IMR-90 (cell line): ENCODE measurements at regions not wholly inside any gene's neighbourhood (a gene's known extent, or its start where the extent isn't known, plus 50 kb on each side); places are given as distances from the start of the nearest gene placed in this dataset.
"Not testable (repeated sequence)": the region's sequence is repeated elsewhere in the genome, so short reads cannot be mapped to it uniquely, and the experiment has no call there.

Experiments
- ATAC-seq: fragments of 200-7000 bp; cut with Tn5 transposase; 2 replicates; pipeline ENCODE4 v1.9.1; 2020; ENCODE audit warnings: low read depth, mild to moderate bottlenecking, moderate library complexity
- BruUV-seq: library from RNA; stranded (reverse); fragments of 400-500 nt; replicated peaks from 2 replicates; lab custom pipeline; 2021; lab: Mats Ljungman, UMichigan
- CTCF ChIA-PET: fragments of 300-600 bp; formaldehyde crosslinking; extraction: SDS; loops from one replicate; lab custom pipeline; 2021; ENCODE audit warnings: antibody characterized with exemption; lab: Yijun Ruan, JAX
- POLR2A ChIA-PET: fragments of 300-600 bp; sonication (Branson Sonifier 250); formaldehyde crosslinking; loops from one replicate; lab custom pipeline; 2022; ENCODE audit warnings: antibody characterized with exemption; ENCODE audit not compliant: unreplicated experiment; lab: Charles Lee
- DNase-seq: peaks from one replicate; pipeline ENCODE4 v3.0.0; 2013
- H2AFZ ChIP-seq: replicated peaks from 2 replicates; pipeline ENCODE3; 2013; ENCODE audit warnings: low read length, mild to moderate bottlenecking; ENCODE audit not compliant: poor library complexity
- H2AK5ac ChIP-seq: 2 replicates; pipeline ENCODE4 v1.6.1; 2013; ENCODE audit warnings: low read depth, low read length, inconsistent platforms
- H2AK9ac ChIP-seq: replicated peaks from 2 replicates; pipeline ENCODE3; 2013; ENCODE audit warnings: mild to moderate bottlenecking, low read depth, low read length, moderate library complexity; ENCODE audit not compliant: poor library complexity
- H2BK120ac ChIP-seq: 2 replicates; pipeline ENCODE4 v1.6.1; 2013; ENCODE audit warnings: low read depth, low read length, inconsistent platforms
- H2BK15ac ChIP-seq: 3 replicates; pipeline ENCODE4 v1.6.1; 2013; ENCODE audit warnings: low read depth, low read length, inconsistent platforms
- H2BK20ac ChIP-seq: 2 replicates; pipeline ENCODE4 v1.6.1; 2013; ENCODE audit warnings: low read depth, mild to moderate bottlenecking, inconsistent platforms, low read length, moderate library complexity
- H2BK5ac ChIP-seq: 2 replicates; pipeline ENCODE4 v1.6.1; 2013; ENCODE audit warnings: mild to moderate bottlenecking, low read depth, low read length, inconsistent platforms; ENCODE audit not compliant: poor library complexity, severe bottlenecking
- H3K14ac ChIP-seq: replicated peaks from 2 replicates; pipeline ENCODE4 v1.6.1; 2013; ENCODE audit warnings: low read depth, low read length, inconsistent platforms
- H3K18ac ChIP-seq: 2 replicates; pipeline ENCODE4 v1.6.1; 2013; ENCODE audit warnings: low read depth, low read length, control low read depth
- H3K23ac ChIP-seq: 2 replicates; pipeline ENCODE4 v1.6.1; 2013; ENCODE audit warnings: low read depth, low read length, inconsistent platforms
- H3K27ac ChIP-seq: 2 replicates; pipeline ENCODE4 v1.5.1; 2013; ENCODE audit warnings: mild to moderate bottlenecking, control low read depth, low read length; ENCODE audit not compliant: insufficient read depth
- H3K27me3 ChIP-seq: 2 replicates; pipeline ENCODE4 v1.6.1; 2013; ENCODE audit warnings: low read length; ENCODE audit not compliant: control insufficient read depth, insufficient read depth
- H3K36me3 ChIP-seq: 2 replicates; pipeline ENCODE4 v1.6.1; 2013; ENCODE audit warnings: low read length, mixed read lengths; ENCODE audit not compliant: control insufficient read depth, insufficient read depth
- H3K4ac ChIP-seq: 2 replicates; pipeline ENCODE4 v1.6.1; 2013; ENCODE audit warnings: low read depth, low read length, inconsistent platforms
- H3K4me1 ChIP-seq: 2 replicates; pipeline ENCODE4 v1.6.1; 2013; ENCODE audit warnings: low read length, mixed read lengths; ENCODE audit not compliant: control insufficient read depth, insufficient read depth
- H3K4me2 ChIP-seq: 2 replicates; pipeline ENCODE4 v1.6.1; 2013; ENCODE audit warnings: low read depth, mild to moderate bottlenecking, control low read depth, low read length, moderate library complexity
- H3K4me3 ChIP-seq: 2 replicates; pipeline ENCODE4 v1.5.1; 2013; ENCODE audit warnings: low read depth, mild to moderate bottlenecking, control low read depth, low read length, moderate library complexity; ENCODE audit not compliant: insufficient read depth
- H3K56ac ChIP-seq: 2 replicates; pipeline ENCODE4 v1.6.1; 2013; ENCODE audit warnings: low read length, inconsistent platforms; ENCODE audit not compliant: insufficient read depth; ENCODE audit errors: extremely low read depth
- H3K79me1 ChIP-seq, 2 experiments: 2 replicates each; pipeline ENCODE4 v1.6.1; 2013; ENCODE audit warnings: low read length in 2 of 2, inconsistent platforms in 1 of 2, low read depth in 1 of 2
- H3K9ac ChIP-seq: 2 replicates; pipeline ENCODE4 v1.6.1; 2013; ENCODE audit warnings: low read depth, low read length, control low read depth
- H3K9me1 ChIP-seq: 2 replicates; pipeline ENCODE4 v1.6.1; 2013; ENCODE audit warnings: low read length, inconsistent platforms; ENCODE audit not compliant: insufficient read depth
- H3K9me3 ChIP-seq: 2 replicates; pipeline ENCODE4 v1.6.1; 2013; ENCODE audit warnings: low read length; ENCODE audit not compliant: control insufficient read depth, insufficient read depth
- H4K20me1 ChIP-seq: 2 replicates; pipeline ENCODE4 v1.6.1; 2013; ENCODE audit warnings: low read length, inconsistent platforms; ENCODE audit not compliant: insufficient read depth
- H4K5ac ChIP-seq: 2 replicates; pipeline ENCODE4 v1.6.1; 2013; ENCODE audit warnings: mild to moderate bottlenecking, low read depth, low read length, control low read depth
- H4K8ac ChIP-seq, 2 experiments: 2 replicates each; pipeline ENCODE4 v1.6.1; 2013; ENCODE audit warnings: low read depth in 2 of 2, low read length in 2 of 2, control low read depth in 1 of 2, inconsistent platforms in 1 of 2
- H4K91ac ChIP-seq: 2 replicates; pipeline ENCODE4 v1.6.1; 2013; ENCODE audit warnings: low read depth, low read length, inconsistent platforms; ENCODE audit not compliant: insufficient read depth
- CHD1 ChIP-seq: IDR thresholded peaks from 2 replicates; pipeline ENCODE4 v1.6.1; 2012; ENCODE audit warnings: low read depth, low read length, improper control_type of control experiment
- POLR2A ChIP-seq: IDR thresholded peaks from 2 replicates; pipeline ENCODE4 v1.6.1; 2012; ENCODE audit warnings: mild to moderate bottlenecking, low read depth, low read length
- WGBS, 2 experiments: methylation state at CpG; one replicate each; pipeline versions ENCODE4 v1.1.5 to v1.1.7; 2013; ENCODE audit warnings: missing lambda C conversion rate in 2 of 2; ENCODE audit not compliant: insufficient read length in 1 of 2; ENCODE audit errors: extremely low coverage in 2 of 2; 5-methylcytosine and 5-hydroxymethylcytosine counted together
- dilution Hi-C: fragments of 300-500 bp; cut with HindIII; formaldehyde crosslinking; loops from one replicate; pipeline ENCODE4 v1.14.3; 2018; ENCODE audit warnings: low sequenced_read_pairs; ENCODE audit not compliant: unreplicated experiment
- in situ Hi-C: fragments of 300-500 bp; cut with MboI; formaldehyde crosslinking; loops from 3 replicates; pipeline ENCODE4 v1.14.3; 2019; ENCODE audit warnings: low sequenced_read_pairs, inconsistent platforms, mixed read lengths
- intact Hi-C: fragments of 100-400 bp; cut with micrococcal nuclease; formaldehyde crosslinking; loops from 2 replicates; pipeline ENCODE4 v1.10.0; 2022

GRCh38 chr11:16526947-16527346 lies 170.6 kb upstream of the SOX6 start:
- no peak for TF ChIP-seq CHD1
- no peak for TF ChIP-seq POLR2A
- DNase-seq (no peak), ATAC-seq (no peak)
- peaks cover 5% of the 10 kb centered on the region; the same call in 1 of the 2 replicates for H4K20me1 ChIP-seq
- no TSS peak for BruUV-seq
- no peak overlapping the region for H2AFZ ChIP-seq
- H2BK15ac ChIP-seq: no peak overlapping the region
- H2AK5ac ChIP-seq: no peak overlapping the region
- no peaks in the 10 kb centered on the region for H3K27me3 ChIP-seq
- H3K14ac ChIP-seq: no peak overlapping the region
- no peak overlapping the region for H3K4me2 ChIP-seq
- in situ Hi-C loops (no loop called here), dilution Hi-C loops (no loop called here), intact Hi-C loops (no loop called here)
- no peak overlapping the region for H3K27ac ChIP-seq
- no peaks in the 10 kb centered on the region for H3K4me1 ChIP-seq
- H4K8ac ChIP-seq: no peak overlapping the region
- no peaks in the 10 kb centered on the region for H3K9me3 ChIP-seq
- no peak overlapping the region for H3K4ac ChIP-seq
- no peak overlapping the region for H4K5ac ChIP-seq
- no peaks in the 10 kb centered on the region for H3K36me3 ChIP-seq
- no peak overlapping the region for H3K23ac ChIP-seq
- no CpG with 5 or more reads among the region's 1 CpG for WGBS, 2 experiments
- H2AK9ac ChIP-seq: no peak overlapping the region
- H3K9me1 ChIP-seq: no peaks in the 10 kb centered on the region
- H3K79me1 ChIP-seq: 0 out of 4 replicates have a peak, but pooled peaks cover 0 to 4% of the 10 kb centered on the region in 2 experiments
- no peak overlapping the region for H2BK20ac ChIP-seq
- H3K56ac ChIP-seq: no peak overlapping the region
- CTCF ChIA-PET: interaction anchor here (0.5 kb wide), 1 partner anchor 1421 kb away, joined by 3 read pairs; no protein-coding TSS in a partner anchor
- H3K4me3 ChIP-seq: no peak overlapping the region
- H3K18ac ChIP-seq: no peak overlapping the region
- H2BK120ac ChIP-seq: no peak overlapping the region
- no peak overlapping the region for H4K91ac ChIP-seq
- H3K9ac ChIP-seq: no peak overlapping the region
- POLR2A ChIA-PET: no interaction called here
- H2BK5ac ChIP-seq: no peak overlapping the region

GRCh38 chr11:16520713-16521112 lies 164.4 kb upstream of the SOX6 start:
- H4K8ac ChIP-seq, ATAC-seq, CTCF ChIA-PET, H4K20me1 ChIP-seq, H3K79me1 ChIP-seq, in situ Hi-C loops, H4K91ac ChIP-seq, BruUV-seq, H4K5ac ChIP-seq, H2BK5ac ChIP-seq, H3K23ac ChIP-seq, H3K18ac ChIP-seq, H3K4me1 ChIP-seq, H3K4me2 ChIP-seq, H3K14ac ChIP-seq, H2AFZ ChIP-seq, H2BK15ac ChIP-seq, H2AK5ac ChIP-seq, H3K27ac ChIP-seq, intact Hi-C loops, H3K9me3 ChIP-seq, dilution Hi-C loops, H3K36me3 ChIP-seq, H2BK20ac ChIP-seq, H3K4ac ChIP-seq, H3K4me3 ChIP-seq, H3K56ac ChIP-seq, H2AK9ac ChIP-seq, H2BK120ac ChIP-seq, H3K27me3 ChIP-seq, POLR2A ChIA-PET, DNase-seq, H3K9ac ChIP-seq, H3K9me1 ChIP-seq: not testable (repeated sequence)
- WGBS, 2 experiments: 100% methylated on average over 1 of the region's 11 CpGs; no CpG with 5 or more reads in 1 of the 2 experiments
